Fibroblast of villous mesenchyme (primary cell): ENCODE measurements at regions not wholly inside any gene's neighbourhood (a gene's known extent, or its start where the extent isn't known, plus 50 kb on each side); places are given as distances from the start of the nearest gene placed in this dataset.

Experiments used
- DNase-seq: peaks from one replicate; pipeline ENCODE4 v3.0.0-alpha.2; 2010; ENCODE audit warnings: low read depth
- H3K4me3 ChIP-seq: 2 replicates; pipeline ENCODE4 v1.5.1; 2011; ENCODE audit warnings: low read depth, mild to moderate bottlenecking, low read length
- TF ChIP-seq, protein P1 (sequence below): IDR thresholded peaks from 2 replicates; pipeline ENCODE4 v1.5.1; 2012; ENCODE audit warnings: low read depth, mild to moderate bottlenecking, low read length; ENCODE audit not compliant: insufficient read depth

DNA sequence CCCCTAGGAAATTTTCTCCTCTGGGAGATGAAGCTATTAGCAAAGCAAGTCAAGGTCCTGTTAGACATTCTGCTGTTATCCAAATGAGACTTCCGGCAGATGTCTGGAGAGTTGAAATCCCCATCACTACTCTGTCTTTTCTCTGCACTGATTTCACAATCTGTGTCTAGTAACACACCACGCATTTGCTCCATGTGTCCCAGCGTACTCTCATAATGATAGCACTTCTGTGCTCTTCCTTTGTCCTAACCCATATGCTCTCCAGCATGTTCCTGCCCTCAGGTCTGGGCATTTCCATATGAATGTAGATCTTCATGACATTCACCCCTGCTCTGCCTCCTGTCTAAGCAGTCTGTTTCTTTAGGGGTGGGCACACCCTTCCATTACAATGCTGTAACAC is 1949.0 kb upstream of the WWC1 start:
- TF ChIP-seq, protein P1, sequence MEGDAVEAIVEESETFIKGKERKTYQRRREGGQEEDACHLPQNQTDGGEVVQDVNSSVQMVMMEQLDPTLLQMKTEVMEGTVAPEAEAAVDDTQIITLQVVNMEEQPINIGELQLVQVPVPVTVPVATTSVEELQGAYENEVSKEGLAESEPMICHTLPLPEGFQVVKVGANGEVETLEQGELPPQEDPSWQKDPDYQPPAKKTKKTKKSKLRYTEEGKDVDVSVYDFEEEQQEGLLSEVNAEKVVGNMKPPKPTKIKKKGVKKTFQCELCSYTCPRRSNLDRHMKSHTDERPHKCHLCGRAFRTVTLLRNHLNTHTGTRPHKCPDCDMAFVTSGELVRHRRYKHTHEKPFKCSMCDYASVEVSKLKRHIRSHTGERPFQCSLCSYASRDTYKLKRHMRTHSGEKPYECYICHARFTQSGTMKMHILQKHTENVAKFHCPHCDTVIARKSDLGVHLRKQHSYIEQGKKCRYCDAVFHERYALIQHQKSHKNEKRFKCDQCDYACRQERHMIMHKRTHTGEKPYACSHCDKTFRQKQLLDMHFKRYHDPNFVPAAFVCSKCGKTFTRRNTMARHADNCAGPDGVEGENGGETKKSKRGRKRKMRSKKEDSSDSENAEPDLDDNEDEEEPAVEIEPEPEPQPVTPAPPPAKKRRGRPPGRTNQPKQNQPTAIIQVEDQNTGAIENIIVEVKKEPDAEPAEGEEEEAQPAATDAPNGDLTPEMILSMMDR: no peak
- no peak overlapping the region for H3K4me3 ChIP-seq
- DNase-seq: peak; percentile 79

DNA sequence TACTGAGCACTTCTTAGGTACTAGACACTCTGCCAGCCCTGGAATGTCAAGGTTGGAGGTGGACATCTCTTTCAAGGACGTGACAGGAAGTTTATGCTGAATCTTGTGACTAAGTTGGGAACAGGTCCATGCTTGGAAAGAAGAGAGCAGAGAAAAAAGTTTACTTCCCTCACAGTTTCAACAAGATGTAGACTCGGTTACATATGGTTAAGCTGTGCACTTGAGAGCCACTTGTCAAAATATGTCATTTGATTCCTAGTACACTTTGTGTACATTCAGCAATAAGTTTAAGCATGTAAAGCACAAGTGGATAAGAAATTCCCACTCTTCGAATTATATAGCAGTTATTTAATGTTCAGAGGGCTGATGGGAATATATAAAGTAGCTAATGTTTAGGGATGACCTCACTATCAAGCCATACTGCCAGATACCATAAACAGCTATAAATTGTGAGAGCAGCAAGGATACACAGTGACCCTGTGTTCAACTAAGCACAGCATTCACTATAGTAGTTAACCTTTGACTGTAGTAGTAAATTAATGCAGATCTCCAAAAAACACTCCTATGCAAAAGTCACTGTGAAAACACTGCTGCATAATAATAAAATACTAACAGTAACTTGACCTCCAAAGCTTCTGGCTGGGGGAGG is 1944.6 kb upstream of the WWC1 start:
- peak; percentile 75 for DNase-seq
- H3K4me3 ChIP-seq: no peak overlapping the region
- TF ChIP-seq, protein P1: no peak

DNA sequence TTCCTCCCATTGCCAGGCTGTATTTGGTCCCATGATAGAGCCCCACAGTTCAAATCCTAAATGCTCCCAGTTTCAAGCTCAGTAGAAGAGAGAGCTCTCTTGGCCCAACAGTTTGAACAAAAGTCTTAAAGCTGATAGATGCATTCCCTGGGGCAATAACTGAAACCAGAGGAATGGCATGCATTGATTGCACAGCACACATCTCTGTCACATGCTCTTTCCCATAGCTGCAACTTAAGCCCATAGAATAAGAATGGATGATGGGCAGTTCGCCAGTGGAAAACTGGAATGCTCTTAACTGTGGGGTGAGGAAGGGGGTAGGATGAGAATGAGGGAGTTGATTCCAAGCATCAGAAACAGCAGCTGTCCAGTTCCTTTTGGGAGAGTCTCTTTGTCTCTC is 1942.4 kb upstream of the WWC1 start:
- DNase-seq: peak; percentile 42
- H3K4me3 ChIP-seq: no peak overlapping the region
- TF ChIP-seq, protein P1: no peak

DNA sequence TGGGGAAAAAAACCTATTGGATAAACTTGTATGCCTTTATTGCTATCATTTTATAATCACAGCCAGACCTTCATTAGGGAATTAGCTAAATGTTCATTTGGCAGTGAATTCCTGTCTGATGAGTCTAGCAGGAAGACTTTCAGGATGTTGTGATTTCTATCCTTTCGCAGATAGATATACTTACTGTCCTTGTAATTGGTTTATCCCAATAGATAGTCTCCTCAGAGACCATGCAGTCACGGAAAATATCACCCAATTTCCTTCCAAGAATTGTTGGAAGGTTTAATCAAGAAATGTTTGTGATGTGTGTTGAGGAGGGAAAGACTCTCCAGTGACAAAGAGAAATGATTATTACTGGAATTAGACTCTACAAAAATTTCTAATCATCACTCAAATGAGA is 1937.9 kb upstream of the WWC1 start:
- H3K4me3 ChIP-seq: no peak overlapping the region
- TF ChIP-seq, protein P1: no peak
- DNase-seq: no peak

DNA sequence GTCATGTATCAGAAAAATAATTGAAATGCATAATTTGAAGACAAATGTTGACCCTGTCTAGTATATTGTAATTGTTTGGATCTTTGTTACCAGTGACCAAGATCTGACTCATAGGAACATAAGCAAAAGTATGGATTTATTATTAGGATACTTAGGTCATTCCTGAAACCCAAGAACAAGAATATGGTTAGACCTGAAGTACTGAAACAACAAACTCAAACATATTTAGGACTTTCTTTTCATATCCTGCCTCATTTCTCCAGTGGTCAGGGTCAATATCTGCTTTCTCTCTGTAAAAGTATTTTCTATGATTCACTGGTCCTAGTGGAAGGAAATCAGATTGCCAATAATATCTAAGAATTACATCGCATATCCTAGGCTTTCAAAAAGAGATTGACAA is 1937.1 kb upstream of the WWC1 start:
- TF ChIP-seq, protein P1: no peak
- no peak overlapping the region for H3K4me3 ChIP-seq
- no peak for DNase-seq

DNA sequence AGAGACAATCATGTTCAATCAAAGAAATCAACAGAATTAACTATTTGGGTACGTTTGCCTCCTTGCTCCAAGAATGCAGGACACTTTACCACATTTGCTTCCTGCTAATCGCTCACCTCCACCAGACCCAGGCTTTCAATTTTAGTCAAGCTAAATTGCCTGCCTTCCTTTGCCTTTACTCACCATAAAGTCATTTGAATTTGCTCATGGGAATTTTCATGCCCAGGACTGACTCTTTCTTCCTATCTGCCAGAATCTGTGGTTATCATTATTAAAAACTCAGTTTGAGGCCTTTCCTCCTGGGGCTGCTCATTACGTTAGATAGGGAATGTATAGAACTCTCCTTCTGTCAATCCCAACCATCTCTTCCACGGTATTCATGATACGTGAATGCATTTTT is 1935.3 kb upstream of the WWC1 start:
- no peak for DNase-seq
- TF ChIP-seq, protein P1: no peak
- H3K4me3 ChIP-seq: no peak overlapping the region
